H1 (cell line): ENCODE measurements at regions not wholly inside any gene's neighbourhood (a gene's known extent, or its start where the extent isn't known, plus 50 kb on each side); places are given as distances from the start of the nearest gene placed in this dataset.

Experiments used
- BRCA1 ChIP-seq: IDR thresholded peaks from 2 replicates; pipeline ENCODE4 v1.6.1; 2012; ENCODE audit warnings: low read depth, low read length, improper control_type of control experiment
- FOSL1 ChIP-seq: IDR thresholded peaks from 2 replicates; pipeline ENCODE4 v1.6.1; 2011; ENCODE audit warnings: mild to moderate bottlenecking, low read depth, low read length, moderate library complexity; ENCODE audit not compliant: insufficient read depth
- SAP30 ChIP-seq: fragments of 300-600 bp; sonication (generic); IDR thresholded peaks from 2 replicates; pipeline ENCODE4 v1.7.1; 2012; ENCODE audit warnings: low read length, moderate library complexity, mild to moderate bottlenecking, inconsistent platforms; ENCODE audit not compliant: insufficient read depth, insufficient replicate concordance
- SIN3A ChIP-seq, 2 experiments: IDR thresholded peaks in 1 of 2; conservative IDR thresholded peaks in 1 of 2; 2 replicates each; pipeline ENCODE4 v1.6.1; 2011 to 2012; ENCODE audit warnings: low read length in 2 of 2, improper control_type of control experiment in 1 of 2, low read depth in 1 of 2, mild to moderate bottlenecking in 1 of 2
- SIX5 ChIP-seq: IDR thresholded peaks from 2 replicates; pipeline ENCODE4 v1.6.1; 2011; ENCODE audit warnings: mild to moderate bottlenecking, low read depth, low read length
- SP4 ChIP-seq: IDR thresholded peaks from 2 replicates; pipeline ENCODE4 v1.6.1; 2012; ENCODE audit warnings: low read length, inconsistent platforms

DNA sequence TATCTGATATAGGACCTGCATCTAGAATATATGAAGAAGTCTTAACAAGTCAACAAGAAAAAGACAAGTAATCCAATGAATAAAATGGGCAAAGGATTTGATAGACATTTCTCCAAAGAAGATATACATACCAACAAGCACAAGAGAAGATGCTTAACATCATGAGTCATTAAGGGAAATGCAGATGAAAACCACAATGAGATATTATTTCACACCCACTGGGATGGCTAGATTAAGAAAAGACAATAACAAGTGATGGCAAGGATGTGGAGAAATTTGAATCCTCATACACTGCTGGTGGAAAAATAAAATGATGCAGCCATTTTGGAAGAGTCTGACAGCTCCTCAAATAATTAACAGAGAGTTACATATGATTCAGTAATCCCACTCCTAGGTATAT is 502.6 kb downstream of the FUT8 start (continued):
- TF ChIP-seq SIN3A (conservative IDR thresholded peaks at IDR 0.05 in 1 of 2, IDR thresholded peaks at IDR 0.05 in 1 of 2; ENCODE audit: low read depth in 1 of 2, low read length in 2 of 2), result no peak
- TF ChIP-seq SAP30, result no peak
- TF ChIP-seq SP4, result no peak
- TF ChIP-seq SIX5, result no peak
- no peak for TF ChIP-seq FOSL1
- no peak for TF ChIP-seq BRCA1
